ENCODE measurements at regions not wholly inside any gene's neighbourhood (a gene's known extent, or its start where the extent isn't known, plus 50 kb on each side); places are given as distances from the start of the nearest gene placed in this dataset.

DNA sequence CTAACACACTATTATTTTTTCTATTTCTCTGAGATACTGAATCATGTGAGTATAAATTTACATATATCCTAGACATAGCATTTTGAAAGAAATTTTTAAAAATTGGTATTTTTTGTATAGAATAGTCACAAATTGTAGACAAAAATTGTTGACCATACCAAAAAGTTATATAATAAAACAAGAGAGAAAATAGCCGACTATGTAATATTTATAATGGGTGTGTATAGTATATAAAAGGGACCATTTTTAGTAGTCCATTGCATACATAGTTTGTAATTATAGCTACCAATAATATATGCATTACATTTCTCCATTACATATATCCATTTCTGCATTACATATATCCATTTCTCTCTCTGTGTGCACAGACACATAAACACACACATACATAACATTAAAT is 590.2 kb downstream of the TMTC2 start:
- TF ChIP-seq, protein P1, sequence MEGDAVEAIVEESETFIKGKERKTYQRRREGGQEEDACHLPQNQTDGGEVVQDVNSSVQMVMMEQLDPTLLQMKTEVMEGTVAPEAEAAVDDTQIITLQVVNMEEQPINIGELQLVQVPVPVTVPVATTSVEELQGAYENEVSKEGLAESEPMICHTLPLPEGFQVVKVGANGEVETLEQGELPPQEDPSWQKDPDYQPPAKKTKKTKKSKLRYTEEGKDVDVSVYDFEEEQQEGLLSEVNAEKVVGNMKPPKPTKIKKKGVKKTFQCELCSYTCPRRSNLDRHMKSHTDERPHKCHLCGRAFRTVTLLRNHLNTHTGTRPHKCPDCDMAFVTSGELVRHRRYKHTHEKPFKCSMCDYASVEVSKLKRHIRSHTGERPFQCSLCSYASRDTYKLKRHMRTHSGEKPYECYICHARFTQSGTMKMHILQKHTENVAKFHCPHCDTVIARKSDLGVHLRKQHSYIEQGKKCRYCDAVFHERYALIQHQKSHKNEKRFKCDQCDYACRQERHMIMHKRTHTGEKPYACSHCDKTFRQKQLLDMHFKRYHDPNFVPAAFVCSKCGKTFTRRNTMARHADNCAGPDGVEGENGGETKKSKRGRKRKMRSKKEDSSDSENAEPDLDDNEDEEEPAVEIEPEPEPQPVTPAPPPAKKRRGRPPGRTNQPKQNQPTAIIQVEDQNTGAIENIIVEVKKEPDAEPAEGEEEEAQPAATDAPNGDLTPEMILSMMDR (IDR thresholded peaks at IDR 0.05): no peak
- no peak for TF ChIP-seq EP300 (IDR thresholded peaks at IDR 0.05)
- no peak for TF ChIP-seq POLR2A (IDR thresholded peaks at IDR 0.05)
